Uterus (tissue), 3 donors: ENCODE measurements at regions not wholly inside any gene's neighbourhood (a gene's known extent, or its start where the extent isn't known, plus 50 kb on each side); places are given as distances from the start of the nearest gene placed in this dataset.

Experiments
- DNase-seq, 2 donors: peaks; one replicate each; pipeline ENCODE4 v3.0.0-alpha.2; 2019 to 2020
- H3K27ac ChIP-seq, 2 donors: fragments of 200-600 bp; sonication (generic); 1 replicate in 1 of 2; 2 replicates in 1 of 2; pipeline ENCODE4 v1.5.1; 2016 to 2018
- H3K27me3 ChIP-seq, 2 donors: fragments of 200-600 bp; sonication (generic); one replicate each; pipeline ENCODE4 v1.5.1; 2018 to 2019; ENCODE audit warnings: control low read depth in 1 of 2
- H3K36me3 ChIP-seq, 2 donors: fragments of 200-600 bp; sonication (generic); one replicate each; pipeline ENCODE4 v1.5.1; 2019; ENCODE audit warnings: control low read depth in 1 of 2
- H3K4me1 ChIP-seq, 2 donors: fragments of 200-600 bp; sonication (generic); one replicate each; pipeline ENCODE4 v1.5.1; 2018 to 2019; ENCODE audit warnings: control low read depth in 1 of 2
- H3K4me3 ChIP-seq, 2 donors: fragments of 200-600 bp; sonication (generic); 1 replicate in 1 of 2; 2 replicates in 1 of 2; pipeline ENCODE4 v1.5.1; 2018 to 2019; ENCODE audit warnings: mild to moderate bottlenecking in 1 of 2
- H3K9me3 ChIP-seq, 2 donors: fragments of 200-600 bp; sonication (generic); one replicate each; pipeline ENCODE4 v1.5.1; 2019; ENCODE audit warnings: control low read depth in 1 of 2
- POLR2A ChIP-seq, 2 donors: fragments of 450-650 bp; IDR thresholded peaks; one replicate each; pipeline ENCODE4 v1.6.1; 2016; ENCODE audit warnings: antibody characterized with exemption in 2 of 2, mild to moderate bottlenecking in 1 of 2, moderate library complexity in 1 of 2
- intact Hi-C: fragments of 100-400 bp; cut with DNase I; formaldehyde crosslinking; loops from one replicate; pipeline ENCODE4 v1.15.1; 2023; ENCODE audit warnings: low total_unique reads
- TF ChIP-seq, protein P1 (sequence below), 4 experiments: fragments of 200-600 bp in 2 of 4; fragments of 450-650 bp in 2 of 4; sonication (generic) in 2 of 4; IDR thresholded peaks; one replicate each; pipeline ENCODE4 v1.5.1; 2016 to 2019; ENCODE audit warnings: antibody characterized with exemption in 4 of 4, mild to moderate bottlenecking in 2 of 4, moderate library complexity in 1 of 4
- donor health status: DM: yes; HTN: yes; CAD: no.

DNA sequence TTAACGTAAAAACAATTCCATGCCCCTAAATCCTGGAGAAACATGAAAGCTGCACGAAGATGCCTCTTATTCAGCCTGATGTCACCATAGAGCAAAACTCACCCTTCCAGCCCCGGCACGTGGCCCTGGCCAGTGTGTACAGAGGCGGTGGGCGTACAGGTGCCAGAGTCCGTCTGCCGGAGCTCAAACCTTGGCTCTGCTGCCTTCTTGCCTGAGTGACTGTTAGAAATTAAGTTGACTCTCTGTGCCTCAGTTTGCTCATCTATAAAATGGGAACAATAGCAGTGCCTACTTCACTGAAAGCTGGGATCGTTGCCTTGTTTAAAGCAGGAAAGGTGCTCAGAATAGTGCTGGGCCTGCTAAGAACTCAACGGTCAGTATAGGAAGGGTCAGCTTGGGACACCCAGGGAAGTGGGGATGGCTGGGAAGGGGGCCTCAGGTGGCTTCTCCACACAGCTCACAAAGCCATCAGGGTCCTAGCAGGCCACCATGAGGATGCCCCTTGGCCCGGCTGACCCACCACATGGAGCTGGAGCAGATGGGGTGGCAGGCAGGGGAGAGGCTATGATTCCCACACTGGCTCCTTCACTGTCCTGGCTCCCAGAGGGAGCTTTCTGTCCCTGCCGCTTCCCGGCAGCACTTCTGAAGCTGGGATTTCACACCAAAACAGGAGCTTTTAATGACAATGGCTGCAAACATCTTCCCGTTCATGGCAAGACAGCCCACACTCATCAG is 237.2 kb downstream of the NPHP4 start:
- H3K9me3 ChIP-seq = no peaks in the 10 kb centered on the region
- DNase-seq = no peak
- H3K36me3 ChIP-seq = no peaks in the 10 kb centered on the region
- H3K27me3 ChIP-seq = no peaks in the 10 kb centered on the region
- no peak overlapping the region for H3K27ac ChIP-seq
- no peaks in the 10 kb centered on the region for H3K4me1 ChIP-seq
- intact Hi-C loops = no loop called here
- TF ChIP-seq, protein P1, sequence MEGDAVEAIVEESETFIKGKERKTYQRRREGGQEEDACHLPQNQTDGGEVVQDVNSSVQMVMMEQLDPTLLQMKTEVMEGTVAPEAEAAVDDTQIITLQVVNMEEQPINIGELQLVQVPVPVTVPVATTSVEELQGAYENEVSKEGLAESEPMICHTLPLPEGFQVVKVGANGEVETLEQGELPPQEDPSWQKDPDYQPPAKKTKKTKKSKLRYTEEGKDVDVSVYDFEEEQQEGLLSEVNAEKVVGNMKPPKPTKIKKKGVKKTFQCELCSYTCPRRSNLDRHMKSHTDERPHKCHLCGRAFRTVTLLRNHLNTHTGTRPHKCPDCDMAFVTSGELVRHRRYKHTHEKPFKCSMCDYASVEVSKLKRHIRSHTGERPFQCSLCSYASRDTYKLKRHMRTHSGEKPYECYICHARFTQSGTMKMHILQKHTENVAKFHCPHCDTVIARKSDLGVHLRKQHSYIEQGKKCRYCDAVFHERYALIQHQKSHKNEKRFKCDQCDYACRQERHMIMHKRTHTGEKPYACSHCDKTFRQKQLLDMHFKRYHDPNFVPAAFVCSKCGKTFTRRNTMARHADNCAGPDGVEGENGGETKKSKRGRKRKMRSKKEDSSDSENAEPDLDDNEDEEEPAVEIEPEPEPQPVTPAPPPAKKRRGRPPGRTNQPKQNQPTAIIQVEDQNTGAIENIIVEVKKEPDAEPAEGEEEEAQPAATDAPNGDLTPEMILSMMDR (IDR thresholded peaks at IDR 0.05) = no peak
- no peak for TF ChIP-seq POLR2A (IDR thresholded peaks at IDR 0.05)
- H3K4me3 ChIP-seq = no peak overlapping the region

DNA sequence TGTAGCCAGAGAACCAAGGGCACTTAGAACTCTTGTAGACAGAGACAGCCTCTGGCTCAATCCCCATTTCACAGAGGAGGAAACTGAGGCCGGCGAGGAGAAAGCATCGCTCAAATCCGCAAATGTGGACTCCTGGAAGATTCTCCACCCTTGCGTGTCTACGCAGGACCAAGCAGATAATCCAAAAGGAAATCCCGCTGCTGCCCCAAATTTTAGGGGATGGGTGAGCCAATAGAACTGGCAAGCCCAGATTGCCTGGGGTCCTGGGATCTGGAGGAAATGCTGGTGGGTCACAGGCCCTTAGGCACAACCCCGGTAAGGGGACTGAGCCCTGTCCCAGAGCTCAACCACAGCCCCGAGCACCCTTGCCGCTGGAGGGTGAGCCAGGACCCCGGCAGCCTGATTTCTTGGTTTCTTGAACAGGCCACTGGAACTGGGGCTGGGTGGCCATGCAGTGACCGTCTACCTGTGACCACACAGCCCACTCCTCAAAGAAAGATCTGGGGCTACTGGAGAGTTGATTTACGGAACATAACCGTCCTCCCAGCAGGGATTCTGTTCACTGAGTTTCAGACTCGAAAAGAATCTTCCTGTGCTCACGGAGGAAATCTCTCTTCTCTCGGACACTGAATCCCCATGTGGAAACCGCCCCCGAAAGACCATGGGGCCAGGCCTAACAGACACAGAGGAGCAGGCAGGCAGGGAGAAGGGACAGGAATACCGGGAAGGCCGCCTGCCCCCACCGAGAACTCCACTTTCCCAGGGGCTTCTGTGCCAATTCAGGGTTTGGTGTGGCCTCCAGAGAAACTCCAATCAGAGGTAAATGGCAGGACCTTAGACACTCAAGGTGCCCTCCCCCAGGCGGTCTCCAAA is 238.4 kb downstream of the NPHP4 start:
- intact Hi-C loops = no loop called here
- no peak overlapping the region for H3K4me3 ChIP-seq
- DNase-seq = no peak
- no peaks in the 10 kb centered on the region for H3K36me3 ChIP-seq
- H3K9me3 ChIP-seq = no peaks in the 10 kb centered on the region
- no peak overlapping the region for H3K27ac ChIP-seq
- no peaks in the 10 kb centered on the region for H3K27me3 ChIP-seq
- H3K4me1 ChIP-seq = no peaks in the 10 kb centered on the region
- TF ChIP-seq POLR2A (IDR thresholded peaks at IDR 0.05) = no peak
- TF ChIP-seq, protein P1 (IDR thresholded peaks at IDR 0.05) = no peak

DNA sequence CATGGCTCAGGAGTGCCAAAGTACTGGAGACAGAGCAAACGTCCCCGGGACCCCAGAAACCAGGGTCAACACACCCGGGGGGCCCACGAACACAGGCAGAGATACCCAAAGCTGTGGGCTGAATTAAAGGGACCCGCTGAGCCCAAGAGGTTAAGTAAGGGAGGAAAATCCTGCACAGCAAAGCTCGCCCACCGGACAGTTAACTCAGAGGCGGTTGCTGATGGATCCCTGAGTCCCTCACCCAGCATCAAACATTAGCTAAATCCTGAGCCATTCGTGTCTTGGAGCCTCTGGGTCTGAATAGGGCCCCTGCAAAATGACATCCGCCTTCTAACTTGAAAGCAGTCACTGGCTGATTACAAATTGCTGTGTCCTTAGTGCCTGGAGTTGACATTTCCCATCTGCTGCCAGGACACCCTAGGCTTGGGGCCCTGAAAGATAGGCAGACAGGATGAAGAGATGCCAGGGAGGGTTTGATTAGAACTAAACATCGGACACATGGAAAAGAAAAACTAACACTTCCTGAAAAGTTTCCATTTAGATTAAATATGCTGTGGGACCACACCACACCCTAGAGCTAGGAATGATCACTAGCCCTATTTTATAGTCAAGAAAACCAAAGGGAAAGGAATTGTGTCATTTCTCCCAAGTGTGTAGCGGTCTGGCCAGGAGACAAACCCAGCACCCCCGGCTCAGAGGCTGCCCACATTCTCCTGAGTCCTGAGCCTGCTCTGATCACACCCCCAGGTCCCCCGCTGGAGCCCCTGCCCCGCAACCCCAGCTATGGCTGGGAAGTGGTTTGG is 239.3 kb downstream of the NPHP4 start:
- intact Hi-C loops = no loop called here
- Histone ChIP-seq H3K27me3 (no peaks in the 10 kb centered on the region), H3K4me3 (no peak overlapping the region), H3K27ac (no peak overlapping the region), H3K9me3 (no peaks in the 10 kb centered on the region), H3K36me3 (no peaks in the 10 kb centered on the region), H3K4me1 (no peaks in the 10 kb centered on the region)
- TF ChIP-seq, protein P1 (IDR thresholded peaks at IDR 0.05) = no peak
- TF ChIP-seq POLR2A (IDR thresholded peaks at IDR 0.05) = no peak
- DNase-seq = no peak

DNA sequence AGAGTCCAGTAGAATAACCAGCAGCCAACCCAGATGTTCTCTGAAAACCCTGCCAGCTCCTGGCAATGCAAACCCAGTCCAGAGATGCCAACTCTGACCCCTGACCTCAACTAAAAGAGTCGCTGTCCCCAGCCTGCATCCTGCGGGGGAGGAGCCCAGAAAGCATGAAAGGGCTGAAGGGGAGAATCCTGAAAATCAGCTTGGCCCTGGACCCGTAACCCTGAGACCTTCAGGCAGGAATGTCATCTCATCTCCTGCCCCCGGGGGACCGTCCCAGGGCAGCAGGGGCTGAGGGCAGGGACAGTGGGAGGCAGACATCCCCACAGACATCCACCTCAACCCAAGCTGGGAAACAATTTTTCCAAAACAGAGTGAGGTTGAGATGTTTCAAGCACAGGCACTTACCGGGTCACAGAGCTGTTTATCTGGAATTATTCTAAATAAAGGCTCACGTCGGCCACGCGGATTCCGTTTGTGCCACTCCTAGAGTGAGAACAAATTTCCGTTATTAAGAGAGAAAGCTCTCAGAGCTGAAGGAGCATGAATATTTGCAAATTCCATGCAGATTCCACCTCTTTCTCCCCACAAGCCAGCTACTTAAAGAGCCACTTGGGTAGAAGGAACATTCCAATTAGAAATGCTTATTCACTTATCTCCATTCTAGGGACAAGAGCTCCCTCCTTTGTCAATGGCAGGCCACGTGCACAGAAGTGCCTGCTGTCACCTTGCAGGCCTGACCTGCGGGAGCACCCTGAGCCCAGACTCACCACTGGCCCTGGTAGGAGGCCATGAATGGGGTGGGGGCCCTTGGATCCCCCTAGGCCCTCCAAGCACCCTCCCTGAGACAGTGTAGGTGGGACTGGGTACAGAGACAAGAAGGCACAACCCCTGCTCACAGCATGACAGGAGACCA is 240.1 kb downstream of the NPHP4 start:
- H3K4me3 ChIP-seq = no peak overlapping the region
- no peaks in the 10 kb centered on the region for H3K27me3 ChIP-seq
- H3K36me3 ChIP-seq = no peaks in the 10 kb centered on the region
- no peaks in the 10 kb centered on the region for H3K9me3 ChIP-seq
- no peaks in the 10 kb centered on the region for H3K4me1 ChIP-seq
- no peak for DNase-seq
- intact Hi-C loops = no loop called here
- H3K27ac ChIP-seq = no peak overlapping the region
- TF ChIP-seq, protein P1 (IDR thresholded peaks at IDR 0.05) = no peak
- no peak for TF ChIP-seq POLR2A (IDR thresholded peaks at IDR 0.05)
